Caco-2 (cell line): ENCODE measurements at regions not wholly inside any gene's neighbourhood (a gene's known extent, or its start where the extent isn't known, plus 50 kb on each side); places are given as distances from the start of the nearest gene placed in this dataset.
"Not testable (repeated sequence)": the region's sequence is repeated elsewhere in the genome, so short reads cannot be mapped to it uniquely, and the experiment has no call there.

Source experiments
- BruUV-seq: library from RNA; stranded (reverse); fragments of 400-500 nt; replicated peaks from 2 replicates; lab custom pipeline; 2021; lab: Mats Ljungman, UMichigan
- CTCF ChIA-PET: fragments of 300-600 bp; sonication (Branson Sonifier 250); formaldehyde crosslinking; loops from one replicate; lab custom pipeline; 2022; ENCODE audit warnings: antibody characterized with exemption; lab: Charles Lee
- POLR2A ChIA-PET: fragments of 300-600 bp; sonication (Branson Sonifier 250); formaldehyde crosslinking; loops from one replicate; lab custom pipeline; 2022; ENCODE audit warnings: antibody characterized with exemption; lab: Charles Lee
- DNase-seq, 2 experiments: peaks; one replicate each; pipeline versions ENCODE4 v3.0.0 to v3.0.0-alpha.2; 2020 to 2022
- H3K27me3 ChIP-seq: replicated peaks from 2 replicates; pipeline ENCODE4 v1.6.0; 2011; ENCODE audit warnings: low read length; ENCODE audit not compliant: control insufficient read depth, insufficient read depth
- H3K36me3 ChIP-seq: 2 replicates; pipeline ENCODE4 v1.5.1; 2011; ENCODE audit warnings: low read length; ENCODE audit not compliant: control insufficient read depth, insufficient read depth
- H3K4me1 ChIP-seq: fragments of 250-450 bp; sonication (Bioruptor Pico); 2 replicates; pipeline ENCODE4 v1.5.1; 2020; ENCODE audit warnings: mild to moderate bottlenecking
- H3K4me3 ChIP-seq: 2 replicates; pipeline ENCODE4 v1.5.1; 2011; ENCODE audit warnings: low read depth, mild to moderate bottlenecking, control low read depth, low read length
- H3K9me3 ChIP-seq: fragments of 250-450 bp; sonication (Bioruptor Pico); 2 replicates; pipeline ENCODE4 v1.5.1; 2020; ENCODE audit warnings: mild to moderate bottlenecking, moderate library complexity
- H3K27ac Mint-ChIP-seq: one replicate; pipeline ENCODE4 v1.8.0; 2022; ENCODE audit warnings: mixed read lengths; ENCODE audit not compliant: unreplicated experiment
- H3K27me3 Mint-ChIP-seq: one replicate; pipeline ENCODE4 v1.8.0; 2022; ENCODE audit warnings: mixed read lengths; ENCODE audit not compliant: insufficient read depth, unreplicated experiment
- H3K36me3 Mint-ChIP-seq: one replicate; pipeline ENCODE4 v1.8.0; 2022; ENCODE audit warnings: mild to moderate bottlenecking, mixed read lengths; ENCODE audit not compliant: insufficient read depth, unreplicated experiment
- H3K4me1 Mint-ChIP-seq: one replicate; pipeline ENCODE4 v1.8.0; 2022; ENCODE audit warnings: low read depth, mixed read lengths; ENCODE audit not compliant: unreplicated experiment
- H3K4me3 Mint-ChIP-seq: one replicate; pipeline ENCODE4 v1.8.0; 2022; ENCODE audit warnings: mild to moderate bottlenecking, moderate library complexity, mixed read lengths; ENCODE audit not compliant: unreplicated experiment
- H3K9me3 Mint-ChIP-seq: one replicate; pipeline ENCODE4 v1.8.0; 2022; ENCODE audit warnings: mixed read lengths; ENCODE audit not compliant: unreplicated experiment
- CTCF ChIP-seq, 2 experiments: fragments of 200-600 bp in 1 of 2; IDR thresholded peaks; 1 replicate in 1 of 2; 2 replicates in 1 of 2; pipeline versions ENCODE4 v1.5.1 to v1.8.0; 2011 to 2022; ENCODE audit warnings: antibody characterized with exemption in 1 of 2, control low read depth in 1 of 2, inconsistent platforms in 1 of 2, low read depth in 1 of 2, low read length in 1 of 2, mild to moderate bottlenecking in 1 of 2, moderate library complexity in 1 of 2; ENCODE audit not compliant: insufficient read depth in 1 of 2, severe bottlenecking in 1 of 2, unreplicated experiment in 1 of 2
- intact Hi-C: fragments of 100-400 bp; cut with micrococcal nuclease; formaldehyde crosslinking; loops from one replicate; pipeline ENCODE4 v1.10.0; 2022; ENCODE audit not compliant: unreplicated experiment

- CTCF ChIA-PET = no interaction called here
- peak in 1 of 2 experiments; percentile 46 for DNase-seq
- BruUV-seq = no TSS peak
These were observed 129.7 kb upstream of the FAM72C start for GRCh38 chr1:144101397-144102045.

GRCh38 chr1:144077167-144077841 is 105.5 kb upstream of the FAM72C start:
- H3K4me3 Mint-ChIP-seq = peak overlapping the region; percentile 52
- DNase-seq = peak in 1 of 2 experiments; percentile 3
- intact Hi-C loops, H3K27ac Mint-ChIP-seq, H3K27me3 ChIP-seq, H3K4me1 Mint-ChIP-seq, H3K36me3 Mint-ChIP-seq, H3K36me3 ChIP-seq, H3K4me1 ChIP-seq, H3K27me3 Mint-ChIP-seq, BruUV-seq, H3K9me3 Mint-ChIP-seq, H3K4me3 ChIP-seq, H3K9me3 ChIP-seq, CTCF ChIA-PET, POLR2A ChIA-PET: not testable (repeated sequence)

More at GRCh38 chr1:144101397-144102045, 129.7 kb upstream of the FAM72C start:
- no peaks in the 10 kb centered on the region for H3K27me3 ChIP-seq
- no peaks in the 10 kb centered on the region for H3K4me1 ChIP-seq
- H3K27ac Mint-ChIP-seq = no peak overlapping the region
- no peaks in the 10 kb centered on the region for H3K36me3 ChIP-seq
- H3K27me3 Mint-ChIP-seq = no peaks in the 10 kb centered on the region
- H3K4me3 Mint-ChIP-seq = no peak overlapping the region
- intact Hi-C loops = no loop called here
- POLR2A ChIA-PET = no interaction called here
- H3K4me1 Mint-ChIP-seq = no peaks in the 10 kb centered on the region
- TF ChIP-seq CTCF (IDR thresholded peaks at IDR 0.05; ENCODE audit: insufficient read depth in 1 of 2, low read depth in 1 of 2, low read length in 1 of 2, severe bottlenecking in 1 of 2, unreplicated experiment in 1 of 2) = no peak
- H3K9me3 ChIP-seq = no peaks in the 10 kb centered on the region
- H3K4me3 ChIP-seq = no peak overlapping the region
- no peaks in the 10 kb centered on the region for H3K36me3 Mint-ChIP-seq
- H3K9me3 Mint-ChIP-seq = no peaks in the 10 kb centered on the region

GRCh38 chr1:144076646-144077045 is 104.9 kb upstream of the FAM72C start:
- H3K4me1 Mint-ChIP-seq, H3K4me3 Mint-ChIP-seq, H3K9me3 ChIP-seq, intact Hi-C loops, H3K27me3 ChIP-seq, H3K4me3 ChIP-seq, POLR2A ChIA-PET, H3K36me3 Mint-ChIP-seq, DNase-seq, H3K4me1 ChIP-seq, H3K36me3 ChIP-seq, CTCF ChIA-PET, H3K9me3 Mint-ChIP-seq, BruUV-seq, H3K27ac Mint-ChIP-seq, H3K27me3 Mint-ChIP-seq: not testable (repeated sequence)

GRCh38 chr1:144070394-144071053 is 98.7 kb upstream of the FAM72C start:
- CTCF ChIA-PET, H3K27me3 Mint-ChIP-seq, BruUV-seq, H3K4me1 ChIP-seq, H3K4me3 ChIP-seq, H3K36me3 ChIP-seq, H3K9me3 ChIP-seq, H3K9me3 Mint-ChIP-seq, H3K27ac Mint-ChIP-seq, H3K27me3 ChIP-seq, H3K4me3 Mint-ChIP-seq, POLR2A ChIA-PET, intact Hi-C loops, H3K36me3 Mint-ChIP-seq, DNase-seq, H3K4me1 Mint-ChIP-seq: not testable (repeated sequence)

- H3K27me3 Mint-ChIP-seq, H3K27me3 ChIP-seq, H3K4me3 Mint-ChIP-seq, H3K36me3 ChIP-seq, DNase-seq, CTCF ChIA-PET, POLR2A ChIA-PET, H3K27ac Mint-ChIP-seq, BruUV-seq, H3K9me3 Mint-ChIP-seq, H3K36me3 Mint-ChIP-seq, intact Hi-C loops, H3K4me1 Mint-ChIP-seq, H3K4me1 ChIP-seq, H3K9me3 ChIP-seq, H3K4me3 ChIP-seq: not testable (repeated sequence)
These were observed 95.3 kb upstream of the FAM72C start for GRCh38 chr1:144067042-144067441.

GRCh38 chr1:144066071-144066813 is 94.5 kb upstream of the FAM72C start:
- BruUV-seq, H3K36me3 Mint-ChIP-seq, DNase-seq, H3K4me3 Mint-ChIP-seq, H3K4me1 ChIP-seq, H3K9me3 Mint-ChIP-seq, H3K27ac Mint-ChIP-seq, intact Hi-C loops, H3K4me1 Mint-ChIP-seq, H3K27me3 ChIP-seq, H3K9me3 ChIP-seq, POLR2A ChIA-PET, H3K4me3 ChIP-seq, H3K27me3 Mint-ChIP-seq, CTCF ChIA-PET, H3K36me3 ChIP-seq: not testable (repeated sequence)
